NCI-H2171 treated with DMSO at 0.1 percent for 48 hours (cell line): ENCODE measurements at regions not wholly inside any gene's neighbourhood (a gene's known extent, or its start where the extent isn't known, plus 50 kb on each side); places are given as distances from the start of the nearest gene placed in this dataset.

Source experiments
- DNase-seq: peaks from one replicate; lab custom pipeline; 2025; lab: John Stamatoyannopoulos, UW

- no peak for DNase-seq
These were observed 53.8 kb upstream of the SLC66A3 start for GRCh38 chr2:11101430-11101829.

GRCh38 chr2:11102466-11102865, 52.8 kb upstream of the SLC66A3 start:
- DNase-seq: no peak

- DNase-seq: peak; percentile 55
These were observed 52.1 kb upstream of the SLC66A3 start for GRCh38 chr2:11102956-11103860.

GRCh38 chr2:11103984-11104793, 51.1 kb upstream of the SLC66A3 start:
- no peak for DNase-seq

GRCh38 chr2:11104794-11105660, 50.2 kb upstream of the SLC66A3 start:
- no peak for DNase-seq
